Breast epithelium (tissue), 4 donors: ENCODE measurements at regions not wholly inside any gene's neighbourhood (a gene's known extent, or its start where the extent isn't known, plus 50 kb on each side); places are given as distances from the start of the nearest gene placed in this dataset.

Experiments used
- DNase-seq, 2 donors: peaks; one replicate each; pipeline ENCODE4 v3.0.0-alpha.2; 2019; ENCODE audit warnings: low spot score in 2 of 2
- H3K27ac ChIP-seq, 2 donors: fragments of 200-600 bp; sonication (generic) in 1 of 2; one replicate each; pipeline ENCODE4 v1.5.1; 2016 to 2019; ENCODE audit warnings: mild to moderate bottlenecking in 1 of 2
- H3K27me3 ChIP-seq, 2 donors: fragments of 200-600 bp; sonication (generic) in 1 of 2; one replicate each; pipeline versions ENCODE4 v1.5.1 to v1.6.0; 2017 to 2019; ENCODE audit warnings: control low read depth in 1 of 2, mild to moderate bottlenecking in 1 of 2
- H3K36me3 ChIP-seq: fragments of 200-600 bp; one replicate; pipeline ENCODE4 v1.5.1; 2019
- H3K4me1 ChIP-seq, 2 donors: fragments of 200-600 bp; sonication (generic); one replicate each; pipeline ENCODE4 v1.5.1; 2016 to 2019; ENCODE audit warnings: control low read depth in 1 of 2
- H3K4me3 ChIP-seq, 3 donors: fragments of 200-600 bp; sonication (generic); 1 replicate in 2 of 3; 2 replicates in 1 of 3; pipeline ENCODE4 v1.5.1; 2016 to 2019; ENCODE audit warnings: mild to moderate bottlenecking in 3 of 3, moderate library complexity in 2 of 3
- H3K9me3 ChIP-seq, 2 donors: fragments of 200-600 bp; sonication (generic) in 1 of 2; one replicate each; pipeline ENCODE4 v1.5.1; 2016 to 2019; ENCODE audit warnings: control low read depth in 1 of 2
- CTCF ChIP-seq, 3 donors: fragments of 450-650 bp; IDR thresholded peaks; one replicate each; pipeline ENCODE4 v1.5.1; 2016 to 2017; ENCODE audit warnings: antibody characterized with exemption in 3 of 3, mild to moderate bottlenecking in 3 of 3, moderate library complexity in 3 of 3
- POLR2A ChIP-seq: fragments of 450-650 bp; IDR thresholded peaks from one replicate; pipeline ENCODE4 v1.6.1; 2016; ENCODE audit warnings: antibody characterized with exemption, mild to moderate bottlenecking, moderate library complexity
- POLR2AphosphoS5 ChIP-seq, 3 donors: sonication (generic); formaldehyde crosslinking; IDR thresholded peaks; one replicate each; pipeline ENCODE4 v1.6.1; 2017; ENCODE audit warnings: antibody characterized with exemption in 3 of 3
- intact Hi-C: fragments of 100-400 bp; cut with DNase I; formaldehyde crosslinking; loops from one replicate; pipeline ENCODE4 v1.15.1; 2023; ENCODE audit warnings: low total_unique reads

DNA sequence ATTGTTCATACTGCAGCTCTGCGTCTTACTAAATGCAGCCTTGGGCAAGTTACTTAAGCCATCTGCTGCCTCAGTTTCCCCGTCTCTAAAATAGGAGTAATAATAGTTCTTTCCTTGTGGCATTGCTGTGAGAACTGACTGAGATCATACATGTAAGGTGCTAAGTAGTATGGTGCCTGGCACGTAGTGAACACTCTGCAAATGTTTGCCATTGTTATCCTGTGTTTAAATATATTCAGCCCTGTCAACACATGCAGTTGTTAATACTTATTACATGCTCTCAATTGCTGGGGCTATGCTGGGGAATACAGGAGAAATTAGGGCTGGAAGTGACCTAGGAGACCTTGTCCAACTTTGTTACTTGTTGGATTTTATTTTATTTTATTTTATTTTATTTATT is 105.2 kb upstream of the RAI14 start:
- TF ChIP-seq POLR2A (no peak), CTCF (IDR thresholded peaks at IDR 0.05) (no peak), POLR2AphosphoS5 (IDR thresholded peaks at IDR 0.05) (no peak)
- Histone ChIP-seq H3K4me1 (no peaks in the 10 kb centered on the region), H3K9me3 (peaks cover 0 to 10% of the 10 kb centered on the region in 2 donors), H3K4me3 (no peak overlapping the region), H3K36me3 (no peaks in the 10 kb centered on the region), H3K27me3 (no peaks in the 10 kb centered on the region), H3K27ac (no peak overlapping the region)
- intact Hi-C loops: loop anchor here (1.0 kb wide), 1 partner anchor 14 kb away; no protein-coding TSS in a partner anchor
- no peak for DNase-seq

GRCh38 chr5:34551911-34552433 is 104.2 kb upstream of the RAI14 start:
- intact Hi-C loops: no loop called here
- DNase-seq: peak in 1 of 2 donors; percentile 66
- no peaks in the 10 kb centered on the region for H3K27me3 ChIP-seq
- H3K4me3 ChIP-seq: no peak overlapping the region
- peaks cover 0 to 6% of the 10 kb centered on the region in 2 donors for H3K9me3 ChIP-seq
- peak overlapping the region; percentile 34 to 38 for H3K27ac ChIP-seq
- no peaks in the 10 kb centered on the region for H3K36me3 ChIP-seq
- H3K4me1 ChIP-seq: no peaks in the 10 kb centered on the region
- TF ChIP-seq POLR2AphosphoS5 (IDR thresholded peaks at IDR 0.05) (no peak), POLR2A (no peak), CTCF (IDR thresholded peaks at IDR 0.05) (no peak)

DNA sequence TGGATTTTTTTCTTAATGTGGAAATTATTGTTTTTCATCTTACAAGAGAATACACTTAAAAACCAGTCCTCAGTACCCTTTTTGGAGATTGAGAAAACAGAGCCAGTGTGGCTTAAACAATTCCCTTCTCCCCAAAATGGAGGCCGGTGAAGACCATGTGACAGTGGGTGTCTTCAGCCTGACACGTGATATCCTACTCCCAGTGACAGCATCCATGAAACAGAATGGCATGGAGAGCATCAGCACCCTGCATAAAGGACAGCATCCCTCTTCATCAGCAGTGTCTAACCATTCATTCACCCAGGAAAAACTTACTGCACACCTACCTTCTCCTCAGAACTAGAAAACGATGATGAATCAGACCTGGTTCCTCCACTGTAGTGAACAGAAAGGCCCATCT is 103.4 kb upstream of the RAI14 start:
- no peaks in the 10 kb centered on the region for H3K9me3 ChIP-seq
- intact Hi-C loops: no loop called here
- DNase-seq: no peak
- TF ChIP-seq POLR2AphosphoS5 (IDR thresholded peaks at IDR 0.05) (no peak), CTCF (IDR thresholded peaks at IDR 0.05) (no peak), POLR2A (no peak)
- H3K27me3 ChIP-seq: no peaks in the 10 kb centered on the region
- H3K4me3 ChIP-seq: no peak overlapping the region
- H3K4me1 ChIP-seq: no peaks in the 10 kb centered on the region
- no peaks in the 10 kb centered on the region for H3K36me3 ChIP-seq
- peak overlapping the region; percentile 20 to 34 for H3K27ac ChIP-seq

GRCh38 chr5:34553581-34553980 is 102.5 kb upstream of the RAI14 start:
- DNase-seq: no peak
- Histone ChIP-seq H3K36me3 (no peaks in the 10 kb centered on the region), H3K4me1 (no peaks in the 10 kb centered on the region), H3K9me3 (no peaks in the 10 kb centered on the region), H3K27me3 (no peaks in the 10 kb centered on the region), H3K4me3 (no peak overlapping the region), H3K27ac (no peak overlapping the region)
- TF ChIP-seq CTCF (IDR thresholded peaks at IDR 0.05): no peak
- intact Hi-C loops: no loop called here

GRCh38 chr5:34554641-34555040 is 101.5 kb upstream of the RAI14 start:
- TF ChIP-seq POLR2A (no peak), CTCF (IDR thresholded peaks at IDR 0.05) (no peak), POLR2AphosphoS5 (IDR thresholded peaks at IDR 0.05) (no peak)
- Histone ChIP-seq H3K4me3 (no peak overlapping the region), H3K27me3 (no peaks in the 10 kb centered on the region), H3K36me3 (no peaks in the 10 kb centered on the region), H3K27ac (no peak overlapping the region), H3K4me1 (no peaks in the 10 kb centered on the region), H3K9me3 (no peaks in the 10 kb centered on the region)
- no peak for DNase-seq
- intact Hi-C loops: no loop called here
